Upper lobe of left lung (tissue), 4 donors: ENCODE measurements at regions not wholly inside any gene's neighbourhood (a gene's known extent, or its start where the extent isn't known, plus 50 kb on each side); places are given as distances from the start of the nearest gene placed in this dataset.

Experiments used
- CTCF ChIP-seq, 6 experiments: fragments of 450-650 bp in 4 of 6; fragments of 200-600 bp in 2 of 6; sonication (generic) in 2 of 6; IDR thresholded peaks; one replicate each; pipeline ENCODE4 v1.5.1; 2016 to 2019; ENCODE audit warnings: antibody characterized with exemption in 6 of 6
- EP300 ChIP-seq, 4 donors: sonication (generic); formaldehyde crosslinking; IDR thresholded peaks; one replicate each; pipeline ENCODE4 v1.5.1; 2017; ENCODE audit warnings: antibody characterized with exemption in 4 of 4, control low read depth in 2 of 4
- POLR2A ChIP-seq, 4 donors: fragments of 450-650 bp; IDR thresholded peaks; one replicate each; pipeline ENCODE4 v1.5.1; 2016 to 2017; ENCODE audit warnings: antibody characterized with exemption in 4 of 4, mild to moderate bottlenecking in 2 of 4

GRCh38 chr7:41755096-41755495, 52.2 kb upstream of the INHBA start:
- TF ChIP-seq POLR2A (IDR thresholded peaks at IDR 0.05) (no peak), CTCF (IDR thresholded peaks at IDR 0.05) (no peak), EP300 (IDR thresholded peaks at IDR 0.05) (no peak)
